SU-DHL-6 (cell line): ENCODE measurements at regions not wholly inside any gene's neighbourhood (a gene's known extent, or its start where the extent isn't known, plus 50 kb on each side); places are given as distances from the start of the nearest gene placed in this dataset.

Experiments used
- H2AFZ ChIP-seq: fragments of 200-600 bp; sonication (generic); 2 replicates; pipeline ENCODE4 v1.6.1; 2014; ENCODE audit warnings: low read depth, mild to moderate bottlenecking, moderate library complexity, mixed read lengths, antibody characterized with exemption, low read length; ENCODE audit not compliant: severe bottlenecking
- H3F3A ChIP-seq: fragments of 200-600 bp; shearing (Covaris generic); 2 replicates; pipeline ENCODE4 v1.6.0; 2016; ENCODE audit warnings: antibody characterized with exemption, mild to moderate bottlenecking; ENCODE audit not compliant: insufficient read depth
- H3K27ac ChIP-seq: fragments of 200-600 bp; sonication (generic); 2 replicates; pipeline ENCODE4 v1.5.1; 2016; ENCODE audit warnings: low read depth, mild to moderate bottlenecking, low read length, moderate library complexity, mixed read lengths
- H3K27me3 ChIP-seq: fragments of 200-600 bp; sonication (generic), shearing (Covaris generic); 2 replicates; pipeline ENCODE4 v1.6.0; 2014; ENCODE audit warnings: mild to moderate bottlenecking, low read length
- H3K36me3 ChIP-seq: fragments of 200-600 bp; sonication (generic); 2 replicates; pipeline ENCODE4 v1.6.1; 2014; ENCODE audit warnings: mild to moderate bottlenecking, low read length, mixed read lengths
- H3K4me2 ChIP-seq: fragments of 300-600, 200-600 bp; shearing (Covaris generic), sonication (generic); 2 replicates; pipeline ENCODE4 v1.6.0; 2014; ENCODE audit warnings: low read length, low read depth, mild to moderate bottlenecking; ENCODE audit not compliant: poor library complexity, severe bottlenecking
- H3K4me3 ChIP-seq: fragments of 200-600 bp; sonication (generic); 2 replicates; pipeline ENCODE4 v1.5.1; 2014; ENCODE audit warnings: antibody characterized with exemption, low read length, mild to moderate bottlenecking, mixed read lengths; ENCODE audit not compliant: insufficient read depth, poor library complexity, severe bottlenecking
- H3K79me2 ChIP-seq: fragments of 200-600 bp; sonication (generic); 2 replicates; pipeline ENCODE4 v1.6.1; 2014; ENCODE audit warnings: mild to moderate bottlenecking, low read length, moderate library complexity; ENCODE audit not compliant: insufficient read depth
- H3K9ac ChIP-seq: fragments of 200-600 bp; sonication (generic); 2 replicates; pipeline ENCODE4 v1.7.0; 2014; ENCODE audit warnings: mild to moderate bottlenecking, low read length
- H3K9me2 ChIP-seq: fragments of 200-600 bp; sonication (generic); replicated peaks from 2 replicates; pipeline ENCODE4 v1.6.1; 2014; ENCODE audit warnings: low read length; ENCODE audit not compliant: insufficient read depth
- H3K9me3 ChIP-seq: fragments of 200-600 bp; sonication (generic); 2 replicates; pipeline ENCODE4 v1.6.1; 2014; ENCODE audit warnings: low read length, mixed read lengths; ENCODE audit not compliant: insufficient read depth
- H4K20me1 ChIP-seq: fragments of 200-600 bp; sonication (generic); 2 replicates; pipeline ENCODE4 v1.6.1; 2014; ENCODE audit warnings: low read depth, mild to moderate bottlenecking, antibody characterized with exemption, low read length, moderate library complexity, mixed read lengths
- CTCF ChIP-seq: fragments of 200-600 bp; sonication (generic); IDR thresholded peaks from one replicate; pipeline ENCODE4 v1.5.1; 2017; ENCODE audit warnings: antibody characterized with exemption, mild to moderate bottlenecking, low read length, moderate library complexity; ENCODE audit not compliant: insufficient read depth, poor library complexity, severe bottlenecking
- EZH2phosphoT487 ChIP-seq: fragments of 200-600 bp; sonication (generic), shearing (Covaris generic); conservative IDR thresholded peaks from 2 replicates; pipeline ENCODE4 v1.6.1; 2018; ENCODE audit warnings: mild to moderate bottlenecking, antibody characterized with exemption, low read length, moderate library complexity, mixed read lengths

- Histone ChIP-seq H3K4me2 (no peak overlapping the region), H3K79me2 (no peaks in the 10 kb centered on the region), H3K9me3 (no peaks in the 10 kb centered on the region), H3K9ac (no peak overlapping the region), H3F3A (no peaks in the 10 kb centered on the region), H3K27ac (no peak overlapping the region), H4K20me1 (no peaks in the 10 kb centered on the region), H3K9me2 (0 out of 2 replicates have a peak, but pooled peaks cover 4% of the 10 kb centered on the region), H3K4me3 (no peak overlapping the region), H3K36me3 (no peaks in the 10 kb centered on the region), H2AFZ (no peak overlapping the region), H3K27me3 (no peaks in the 10 kb centered on the region)
- TF ChIP-seq CTCF (no peak), EZH2phosphoT487 (no peak)
Measured at GRCh38 chr15:96733721-96734120, 403.2 kb downstream of the NR2F2 start.

GRCh38 chr15:96735632-96736240 lies 405.2 kb downstream of the NR2F2 start:
- no peak overlapping the region for H3K4me2 ChIP-seq
- no peak overlapping the region for H2AFZ ChIP-seq
- TF ChIP-seq CTCF (no peak), EZH2phosphoT487 (no peak)
- H3K9me2 ChIP-seq = no peaks in the 10 kb centered on the region
- H4K20me1 ChIP-seq = no peaks in the 10 kb centered on the region
- no peak overlapping the region for H3K9ac ChIP-seq
- H3K9me3 ChIP-seq = no peaks in the 10 kb centered on the region
- H3K27ac ChIP-seq = no peak overlapping the region
- H3K79me2 ChIP-seq = no peaks in the 10 kb centered on the region
- no peaks in the 10 kb centered on the region for H3F3A ChIP-seq
- no peaks in the 10 kb centered on the region for H3K36me3 ChIP-seq
- no peak overlapping the region for H3K4me3 ChIP-seq
- H3K27me3 ChIP-seq = no peaks in the 10 kb centered on the region

GRCh38 chr15:96736384-96736783 lies 405.9 kb downstream of the NR2F2 start:
- Histone ChIP-seq H3K9ac (no peak overlapping the region), H4K20me1 (no peaks in the 10 kb centered on the region), H3K27ac (no peak overlapping the region), H3F3A (no peaks in the 10 kb centered on the region), H3K79me2 (no peaks in the 10 kb centered on the region), H3K4me2 (no peak overlapping the region), H3K9me2 (no peaks in the 10 kb centered on the region), H3K4me3 (no peak overlapping the region), H2AFZ (no peak overlapping the region), H3K9me3 (no peaks in the 10 kb centered on the region), H3K27me3 (no peaks in the 10 kb centered on the region), H3K36me3 (no peaks in the 10 kb centered on the region)
- no peak for TF ChIP-seq CTCF
